ENCODE measurements at regions not wholly inside any gene's neighbourhood (a gene's known extent, or its start where the extent isn't known, plus 50 kb on each side); places are given as distances from the start of the nearest gene placed in this dataset.

DNA sequence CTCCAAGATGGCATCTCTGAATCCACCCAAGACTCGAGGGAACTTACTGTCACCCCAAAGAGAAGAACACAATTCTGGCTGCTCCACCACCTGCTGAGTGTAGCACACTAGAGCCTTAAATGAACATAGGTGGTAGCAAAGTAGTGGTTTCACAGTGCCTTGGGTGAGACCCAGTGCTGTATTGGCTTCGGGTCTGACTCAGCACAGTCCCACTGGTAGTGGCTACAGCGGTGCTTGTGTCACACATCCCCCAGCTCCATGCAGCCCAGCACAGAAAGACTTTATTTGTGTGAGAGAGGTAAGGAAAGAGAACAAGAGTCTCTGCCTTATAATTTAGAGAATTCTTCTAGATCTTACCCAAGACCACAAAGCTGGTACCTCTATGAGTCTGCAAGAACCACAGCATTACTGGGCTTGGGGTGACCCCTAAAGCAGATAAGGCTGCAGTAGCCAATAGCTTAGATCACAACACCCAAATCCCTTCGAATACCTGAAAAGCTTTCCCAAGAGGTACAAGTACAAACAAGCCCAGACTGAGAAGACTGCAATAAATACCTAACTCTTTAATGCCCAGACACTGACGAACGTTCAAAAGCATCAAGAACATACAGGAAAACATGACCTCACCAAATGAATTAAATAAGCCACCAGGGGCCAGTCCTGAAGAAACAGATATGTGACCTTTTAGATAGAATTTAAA lies 83.3 kb upstream of the SLC38A4 start:
- TF ChIP-seq, protein P1, sequence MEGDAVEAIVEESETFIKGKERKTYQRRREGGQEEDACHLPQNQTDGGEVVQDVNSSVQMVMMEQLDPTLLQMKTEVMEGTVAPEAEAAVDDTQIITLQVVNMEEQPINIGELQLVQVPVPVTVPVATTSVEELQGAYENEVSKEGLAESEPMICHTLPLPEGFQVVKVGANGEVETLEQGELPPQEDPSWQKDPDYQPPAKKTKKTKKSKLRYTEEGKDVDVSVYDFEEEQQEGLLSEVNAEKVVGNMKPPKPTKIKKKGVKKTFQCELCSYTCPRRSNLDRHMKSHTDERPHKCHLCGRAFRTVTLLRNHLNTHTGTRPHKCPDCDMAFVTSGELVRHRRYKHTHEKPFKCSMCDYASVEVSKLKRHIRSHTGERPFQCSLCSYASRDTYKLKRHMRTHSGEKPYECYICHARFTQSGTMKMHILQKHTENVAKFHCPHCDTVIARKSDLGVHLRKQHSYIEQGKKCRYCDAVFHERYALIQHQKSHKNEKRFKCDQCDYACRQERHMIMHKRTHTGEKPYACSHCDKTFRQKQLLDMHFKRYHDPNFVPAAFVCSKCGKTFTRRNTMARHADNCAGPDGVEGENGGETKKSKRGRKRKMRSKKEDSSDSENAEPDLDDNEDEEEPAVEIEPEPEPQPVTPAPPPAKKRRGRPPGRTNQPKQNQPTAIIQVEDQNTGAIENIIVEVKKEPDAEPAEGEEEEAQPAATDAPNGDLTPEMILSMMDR (IDR thresholded peaks at IDR 0.05): no peak
- TF ChIP-seq POLR2A (IDR thresholded peaks at IDR 0.05) (no peak), POLR2AphosphoS5 (IDR thresholded peaks at IDR 0.05) (no peak)

Data from transverse colon (tissue), 4 donors.